ENCODE measurements at regions not wholly inside any gene's neighbourhood (a gene's known extent, or its start where the extent isn't known, plus 50 kb on each side); places are given as distances from the start of the nearest gene placed in this dataset.

DNA sequence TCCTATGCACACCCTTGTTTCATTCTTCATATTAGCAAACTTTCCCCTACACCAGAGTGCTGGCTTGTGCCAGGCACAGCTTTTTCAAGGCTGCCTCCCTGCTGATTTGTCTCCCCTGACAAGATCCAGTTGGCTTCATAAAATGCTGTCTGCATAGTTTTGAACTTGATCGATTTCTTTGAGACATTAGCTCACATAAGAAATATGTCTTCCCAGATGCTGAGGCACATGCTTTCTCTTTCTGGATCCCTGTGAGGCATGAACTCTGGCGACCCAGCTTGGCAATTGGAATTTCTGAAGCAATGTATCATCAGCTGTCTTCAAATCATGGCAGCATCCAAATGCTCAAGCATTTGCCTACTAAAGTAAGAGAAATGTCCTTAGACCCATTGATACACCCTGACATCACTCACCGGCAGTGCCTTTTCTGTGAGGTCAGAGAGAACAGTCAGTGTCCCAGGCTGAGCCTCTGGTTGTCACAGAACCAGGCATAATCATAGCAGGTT, 616.4 kb upstream of the GHITM start:
- no peak for DNase-seq (ENCODE audit: extremely low read depth, insufficient read length)
- no peaks in the 10 kb centered on the region for H3K27me3 ChIP-seq (replicated peaks; ENCODE audit: control insufficient read depth, insufficient read depth, low read length)
- H3K36me3 ChIP-seq (ENCODE audit: control insufficient read depth, insufficient read depth, low read length) = no peaks in the 10 kb centered on the region
- TF ChIP-seq, protein P1, sequence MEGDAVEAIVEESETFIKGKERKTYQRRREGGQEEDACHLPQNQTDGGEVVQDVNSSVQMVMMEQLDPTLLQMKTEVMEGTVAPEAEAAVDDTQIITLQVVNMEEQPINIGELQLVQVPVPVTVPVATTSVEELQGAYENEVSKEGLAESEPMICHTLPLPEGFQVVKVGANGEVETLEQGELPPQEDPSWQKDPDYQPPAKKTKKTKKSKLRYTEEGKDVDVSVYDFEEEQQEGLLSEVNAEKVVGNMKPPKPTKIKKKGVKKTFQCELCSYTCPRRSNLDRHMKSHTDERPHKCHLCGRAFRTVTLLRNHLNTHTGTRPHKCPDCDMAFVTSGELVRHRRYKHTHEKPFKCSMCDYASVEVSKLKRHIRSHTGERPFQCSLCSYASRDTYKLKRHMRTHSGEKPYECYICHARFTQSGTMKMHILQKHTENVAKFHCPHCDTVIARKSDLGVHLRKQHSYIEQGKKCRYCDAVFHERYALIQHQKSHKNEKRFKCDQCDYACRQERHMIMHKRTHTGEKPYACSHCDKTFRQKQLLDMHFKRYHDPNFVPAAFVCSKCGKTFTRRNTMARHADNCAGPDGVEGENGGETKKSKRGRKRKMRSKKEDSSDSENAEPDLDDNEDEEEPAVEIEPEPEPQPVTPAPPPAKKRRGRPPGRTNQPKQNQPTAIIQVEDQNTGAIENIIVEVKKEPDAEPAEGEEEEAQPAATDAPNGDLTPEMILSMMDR (IDR thresholded peaks at IDR 0.05; ENCODE audit: insufficient read depth, low read length, poor library complexity, severe bottlenecking) = no peak
- no peak overlapping the region for H3K4me3 ChIP-seq (replicated peaks; ENCODE audit: low read depth, low read length)

DNA sequence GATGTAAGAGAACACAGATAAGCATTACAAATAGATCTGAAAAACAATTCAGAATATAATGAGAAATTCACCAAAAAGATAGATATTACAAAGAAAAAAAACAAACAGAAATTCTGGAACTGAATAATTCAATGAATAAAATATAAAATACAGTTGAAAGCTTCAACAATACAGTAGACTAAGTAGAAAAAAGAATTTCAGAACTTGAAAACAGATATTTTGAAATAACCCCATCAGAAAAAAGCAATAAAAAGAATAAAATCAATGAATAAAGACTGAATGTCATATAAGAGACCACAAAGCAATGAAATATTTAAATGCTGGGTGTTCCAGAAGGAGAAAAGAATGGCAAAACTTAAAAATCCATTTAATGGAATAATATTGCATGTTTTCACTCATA, 611.4 kb upstream of the GHITM start:
- Histone ChIP-seq H3K4me3 (replicated peaks; ENCODE audit: low read depth, low read length) (no peak overlapping the region), H3K27me3 (replicated peaks; ENCODE audit: control insufficient read depth, insufficient read depth, low read length) (no peaks in the 10 kb centered on the region), H3K36me3 (ENCODE audit: control insufficient read depth, insufficient read depth, low read length) (no peaks in the 10 kb centered on the region)
- TF ChIP-seq, protein P1 (IDR thresholded peaks at IDR 0.05; ENCODE audit: insufficient read depth, low read length, poor library complexity, severe bottlenecking) = no peak
- no peak for DNase-seq (ENCODE audit: extremely low read depth, insufficient read length)

DNA sequence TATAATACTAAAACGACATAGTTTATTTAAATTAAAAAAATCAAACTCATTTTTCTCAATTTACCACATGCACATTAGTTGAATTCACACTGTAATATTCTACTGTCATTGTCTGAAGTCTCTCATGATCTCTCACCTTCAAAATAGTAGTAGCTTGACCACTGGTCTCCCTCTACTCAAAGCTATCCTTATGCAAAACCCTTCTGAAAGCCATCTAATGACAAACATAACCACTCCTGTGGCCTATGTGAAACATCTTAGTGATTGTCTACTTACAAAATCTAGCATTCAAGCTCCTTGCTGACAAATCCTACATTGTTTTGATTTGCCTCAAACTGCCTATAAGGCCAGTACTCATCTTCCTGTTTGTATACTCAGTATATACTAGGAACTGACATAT, 606.0 kb upstream of the GHITM start:
- no peaks in the 10 kb centered on the region for H3K27me3 ChIP-seq (replicated peaks; ENCODE audit: control insufficient read depth, insufficient read depth, low read length)
- no peak for DNase-seq (ENCODE audit: extremely low read depth, insufficient read length)
- TF ChIP-seq, protein P1 (IDR thresholded peaks at IDR 0.05; ENCODE audit: insufficient read depth, low read length, poor library complexity, severe bottlenecking) = no peak
- no peak overlapping the region for H3K4me3 ChIP-seq (replicated peaks; ENCODE audit: low read depth, low read length)
- no peaks in the 10 kb centered on the region for H3K36me3 ChIP-seq (ENCODE audit: control insufficient read depth, insufficient read depth, low read length)

DNA sequence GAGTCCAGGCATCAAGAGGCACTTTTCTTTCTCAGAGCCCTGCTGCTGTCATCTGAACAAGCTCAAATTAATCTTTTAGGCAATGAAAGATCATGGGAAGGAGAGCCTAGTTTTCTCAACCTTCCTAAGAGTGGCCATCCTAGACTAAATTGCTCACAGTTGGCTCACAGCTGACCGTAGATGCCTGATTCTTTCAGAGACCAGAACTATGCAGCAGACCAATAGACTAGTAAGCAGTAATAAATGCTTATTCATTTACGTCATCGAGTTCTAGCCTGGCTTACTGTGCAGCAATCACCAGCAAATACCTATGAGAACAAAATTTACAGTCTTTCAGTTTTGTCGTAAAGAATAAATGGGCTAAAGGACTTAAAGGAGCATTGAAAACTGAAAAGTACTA, 602.9 kb upstream of the GHITM start:
- H3K36me3 ChIP-seq (ENCODE audit: control insufficient read depth, insufficient read depth, low read length) = no peaks in the 10 kb centered on the region
- H3K27me3 ChIP-seq (replicated peaks; ENCODE audit: control insufficient read depth, insufficient read depth, low read length) = no peaks in the 10 kb centered on the region
- DNase-seq (ENCODE audit: extremely low read depth, insufficient read length) = no peak
- H3K4me3 ChIP-seq (replicated peaks; ENCODE audit: low read depth, low read length) = no peak overlapping the region
- TF ChIP-seq, protein P1 (IDR thresholded peaks at IDR 0.05; ENCODE audit: insufficient read depth, low read length, poor library complexity, severe bottlenecking) = no peak

DNA sequence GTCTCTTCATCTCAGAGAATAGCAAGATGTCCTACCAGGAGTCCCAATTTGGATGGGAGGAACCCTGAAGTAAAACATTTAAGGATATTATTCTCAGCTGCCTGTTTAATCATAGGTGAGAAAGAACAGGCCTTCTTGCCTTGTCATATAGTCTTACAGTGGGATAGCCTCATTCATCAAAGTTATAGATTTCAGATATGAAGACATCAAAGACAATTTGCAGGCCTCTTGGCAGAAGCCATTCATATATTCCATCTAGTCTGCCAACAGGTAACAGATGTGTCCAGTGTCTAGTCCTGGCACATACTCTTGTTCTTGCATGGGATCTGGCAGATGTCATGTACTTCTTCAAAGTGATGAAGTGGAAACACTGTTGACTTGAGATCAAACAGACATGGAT, 601.3 kb upstream of the GHITM start:
- TF ChIP-seq, protein P1 (IDR thresholded peaks at IDR 0.05; ENCODE audit: insufficient read depth, low read length, poor library complexity, severe bottlenecking) = no peak
- no peak for DNase-seq (ENCODE audit: extremely low read depth, insufficient read length)
- H3K36me3 ChIP-seq (ENCODE audit: control insufficient read depth, insufficient read depth, low read length) = no peaks in the 10 kb centered on the region
- H3K27me3 ChIP-seq (replicated peaks; ENCODE audit: control insufficient read depth, insufficient read depth, low read length) = no peaks in the 10 kb centered on the region
- no peak overlapping the region for H3K4me3 ChIP-seq (replicated peaks; ENCODE audit: low read depth, low read length)

Data from GM06990 (cell line).